ENCODE measurements at regions not wholly inside any gene's neighbourhood (a gene's known extent, or its start where the extent isn't known, plus 50 kb on each side); places are given as distances from the start of the nearest gene placed in this dataset.

- Histone ChIP-seq H3K4me1 (no peaks in the 10 kb centered on the region), H3K27me3 (no peaks in the 10 kb centered on the region), H3K4me3 (no peak overlapping the region), H3K36me3 (no peaks in the 10 kb centered on the region), H3K9me3 (no peaks in the 10 kb centered on the region), H3K27ac (no peak overlapping the region)
- TF ChIP-seq POLR2A (IDR thresholded peaks at IDR 0.05) (no peak), POLR2AphosphoS5 (IDR thresholded peaks at IDR 0.05) (no peak), EP300 (IDR thresholded peaks at IDR 0.05) (no peak), CTCF (IDR thresholded peaks at IDR 0.05) (no peak)
- DNase-seq: no peak
- 22 to 27% methylated on average over 4 of the region's 4 CpGs for WGBS, 2 donors
- ATAC-seq (ENCODE audit: low FRiP score in 2 of 2): no peak
Measured at GRCh38 chr10:37584643-37585042, 272.8 kb downstream of the ZNF248 start.

DNA sequence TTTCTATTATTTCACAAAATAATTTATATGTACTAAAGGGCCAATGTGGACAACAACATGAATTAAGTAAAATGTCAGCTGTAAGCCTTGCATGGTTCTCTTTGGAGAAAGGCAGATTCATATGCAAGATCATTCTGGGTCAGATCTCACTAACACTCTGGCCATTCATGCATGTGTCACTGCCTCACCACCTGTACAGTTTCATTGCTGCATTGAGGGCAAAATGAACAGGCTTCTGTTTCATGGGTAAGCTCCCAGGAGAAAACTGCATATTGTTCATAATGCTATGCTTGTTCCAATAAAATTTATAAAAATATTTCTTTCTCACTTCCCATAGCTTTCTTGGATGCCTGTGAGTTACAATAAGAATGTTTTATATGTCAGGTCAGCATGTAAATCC lies 275.2 kb downstream of the ZNF248 start:
- Histone ChIP-seq H3K9me3 (no peaks in the 10 kb centered on the region), H3K27ac (no peak overlapping the region), H3K36me3 (no peaks in the 10 kb centered on the region), H3K4me3 (no peak overlapping the region), H3K4me1 (no peaks in the 10 kb centered on the region), H3K27me3 (no peaks in the 10 kb centered on the region)
- TF ChIP-seq EP300 (IDR thresholded peaks at IDR 0.05): no peak
- TF ChIP-seq CTCF (IDR thresholded peaks at IDR 0.05): no peak
- no peak for TF ChIP-seq POLR2A (IDR thresholded peaks at IDR 0.05)
- no peak for TF ChIP-seq POLR2AphosphoS5 (IDR thresholded peaks at IDR 0.05)
- DNase-seq: no peak
- ATAC-seq (ENCODE audit: low FRiP score in 2 of 2): no peak

GRCh38 chr10:37576154-37576553 lies 281.3 kb downstream of the ZNF248 start:
- WGBS, 2 donors: 75 to 91% methylated on average over 1 of the region's 1 CpG
- Histone ChIP-seq H3K4me3 (no peak overlapping the region), H3K9me3 (no peaks in the 10 kb centered on the region), H3K27ac (no peak overlapping the region), H3K36me3 (no peaks in the 10 kb centered on the region), H3K4me1 (no peaks in the 10 kb centered on the region), H3K27me3 (no peaks in the 10 kb centered on the region)
- ATAC-seq (ENCODE audit: low FRiP score in 2 of 2): no peak
- TF ChIP-seq CTCF (IDR thresholded peaks at IDR 0.05) (no peak), POLR2AphosphoS5 (IDR thresholded peaks at IDR 0.05) (no peak), POLR2A (IDR thresholded peaks at IDR 0.05) (no peak), EP300 (IDR thresholded peaks at IDR 0.05) (no peak)
- no peak for DNase-seq

DNA sequence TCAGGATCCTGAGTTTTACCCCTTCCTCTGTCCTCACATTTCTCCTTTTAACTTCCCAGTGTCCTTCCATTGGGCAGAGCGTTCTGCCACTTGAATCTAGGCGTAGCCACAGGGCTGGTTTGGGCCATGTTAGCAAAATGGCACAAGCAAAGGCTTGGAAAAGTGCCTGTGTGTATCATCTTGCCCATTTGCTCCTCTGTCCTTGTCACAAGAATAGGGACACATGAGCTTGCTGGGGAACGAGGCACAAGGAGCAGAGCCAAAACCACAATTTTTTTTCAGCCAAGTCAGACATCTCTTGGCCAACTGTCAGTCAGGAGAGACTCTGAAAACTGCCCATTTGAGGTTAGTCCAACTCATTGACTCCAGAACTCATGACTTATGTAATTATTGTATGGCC lies 285.2 kb downstream of the ZNF248 start:
- Histone ChIP-seq H3K27ac (no peak overlapping the region), H3K36me3 (no peaks in the 10 kb centered on the region), H3K27me3 (no peaks in the 10 kb centered on the region), H3K9me3 (no peaks in the 10 kb centered on the region), H3K4me1 (no peaks in the 10 kb centered on the region), H3K4me3 (no peak overlapping the region)
- ATAC-seq (ENCODE audit: low FRiP score in 2 of 2) (no peak), DNase-seq (no peak)
- TF ChIP-seq CTCF (IDR thresholded peaks at IDR 0.05) (no peak), POLR2A (IDR thresholded peaks at IDR 0.05) (no peak), POLR2AphosphoS5 (IDR thresholded peaks at IDR 0.05) (no peak), EP300 (IDR thresholded peaks at IDR 0.05) (no peak)
- WGBS, 2 donors: 35 to 60% methylated on average over 3 of the region's 3 CpGs

DNA sequence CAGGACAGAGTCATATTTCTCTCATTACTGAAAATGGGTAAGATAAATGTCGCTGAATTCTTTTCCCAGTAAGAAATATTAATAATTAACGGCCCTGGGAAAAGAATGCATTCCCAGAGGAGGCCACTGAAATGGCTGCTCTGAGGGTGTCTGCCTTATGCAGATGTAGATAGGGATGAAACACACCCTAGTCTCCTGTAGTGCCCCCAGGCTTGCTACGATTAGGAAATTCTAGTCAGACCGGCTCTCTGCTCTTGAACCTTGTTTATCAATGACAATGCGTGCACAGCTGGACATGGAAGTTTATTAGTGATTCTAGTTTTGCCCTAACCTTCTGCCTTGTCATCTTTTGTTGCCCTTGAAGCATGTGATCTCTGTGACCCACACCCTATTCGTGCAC lies 291.1 kb downstream of the ZNF248 start:
- Histone ChIP-seq H3K27me3 (no peaks in the 10 kb centered on the region), H3K4me3 (no peak overlapping the region), H3K9me3 (no peaks in the 10 kb centered on the region), H3K4me1 (peaks cover 0 to 11% (median 0%) of the 10 kb centered on the region in 4 donors), H3K36me3 (no peaks in the 10 kb centered on the region), H3K27ac (no peak overlapping the region)
- DNase-seq: no peak
- no peak for ATAC-seq (ENCODE audit: low FRiP score in 2 of 2)
- no peak for TF ChIP-seq POLR2A (IDR thresholded peaks at IDR 0.05)
- no peak for TF ChIP-seq POLR2AphosphoS5 (IDR thresholded peaks at IDR 0.05)
- TF ChIP-seq EP300 (IDR thresholded peaks at IDR 0.05): no peak
- no peak for TF ChIP-seq CTCF (IDR thresholded peaks at IDR 0.05)
- WGBS, 2 donors: 76 to 80% methylated on average over 6 of the region's 6 CpGs
